T-helper 9 cell (primary cell): ENCODE measurements at regions not wholly inside any gene's neighbourhood (a gene's known extent, or its start where the extent isn't known, plus 50 kb on each side); places are given as distances from the start of the nearest gene placed in this dataset.

Experiments used
- DNase-seq: peaks from one replicate; pipeline ENCODE4 v3.0.0-alpha.2; 2020

DNA sequence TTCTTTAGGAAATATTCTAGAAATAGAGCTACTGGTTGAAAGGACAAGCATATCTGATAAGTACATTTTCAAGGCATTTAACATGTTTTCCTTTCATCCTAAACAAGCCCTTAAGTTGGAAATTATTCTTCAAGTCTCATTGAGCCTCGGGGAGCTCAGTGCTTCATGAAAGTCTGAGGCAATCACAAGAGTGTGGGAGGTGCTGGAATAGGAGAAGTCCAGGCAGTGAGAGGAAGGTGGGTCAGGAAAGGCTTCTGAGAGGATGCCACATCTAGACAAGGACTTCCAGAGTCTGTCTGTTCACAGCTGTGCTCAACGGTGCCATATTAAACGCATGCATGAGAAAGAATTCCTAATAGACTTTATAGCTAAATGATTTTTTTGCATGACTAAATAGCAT lies 69.8 kb downstream of the CD83 start:
- DNase-seq, result no peak

DNA sequence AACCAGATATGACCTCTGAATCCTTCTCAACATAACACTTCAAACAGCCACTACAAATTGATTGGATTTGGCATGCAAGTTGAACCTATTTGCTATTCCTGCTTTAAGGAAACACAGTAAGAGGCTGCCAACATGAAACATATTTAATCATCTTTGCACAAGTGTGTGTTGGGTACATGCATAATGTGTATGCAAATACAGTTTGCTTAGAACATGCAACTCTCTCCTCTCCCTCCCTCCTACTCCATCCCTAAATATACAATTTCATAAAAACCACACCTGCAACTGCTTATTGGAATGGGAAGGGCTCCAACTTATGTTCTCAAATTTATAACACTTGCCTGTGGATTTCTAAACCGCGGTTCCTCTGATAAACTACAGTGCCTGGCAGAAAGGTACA lies 71.5 kb downstream of the CD83 start:
- DNase-seq, result no peak

DNA sequence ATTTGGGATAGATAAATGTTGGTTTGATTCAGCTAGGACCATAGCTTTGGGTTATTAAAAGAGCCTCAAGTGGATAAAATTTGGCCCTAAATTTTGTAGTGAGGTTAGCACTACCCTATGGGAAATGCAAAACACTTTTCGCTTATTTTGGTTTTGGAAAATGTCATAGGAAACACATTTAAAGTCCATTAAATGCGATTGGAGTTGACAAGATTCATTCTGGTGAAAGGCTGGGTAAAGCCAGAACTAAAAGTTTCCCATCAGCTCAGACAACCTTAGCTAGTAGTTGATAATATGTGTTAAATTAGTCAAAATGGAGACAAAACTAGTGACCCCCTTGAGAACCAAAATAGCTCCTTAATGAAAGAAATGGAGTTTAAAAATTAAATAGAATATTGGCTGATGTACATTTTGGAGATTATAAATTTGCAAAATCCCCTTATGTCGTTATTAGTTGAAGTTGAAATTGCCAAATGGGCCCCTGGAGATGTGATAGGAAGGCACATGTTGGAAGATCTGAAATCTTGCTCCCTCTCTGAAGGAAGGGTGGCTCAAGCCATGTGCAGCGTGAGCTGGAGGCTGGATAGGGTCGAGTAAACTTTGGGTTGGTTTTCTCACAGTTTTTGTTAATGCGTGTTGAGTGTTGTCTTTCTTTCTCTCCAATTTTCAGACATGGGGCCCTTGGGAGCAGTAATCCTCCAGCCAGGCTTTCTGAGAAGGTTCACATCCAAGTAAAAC lies 72.8 kb downstream of the CD83 start:
- DNase-seq, result no peak

DNA sequence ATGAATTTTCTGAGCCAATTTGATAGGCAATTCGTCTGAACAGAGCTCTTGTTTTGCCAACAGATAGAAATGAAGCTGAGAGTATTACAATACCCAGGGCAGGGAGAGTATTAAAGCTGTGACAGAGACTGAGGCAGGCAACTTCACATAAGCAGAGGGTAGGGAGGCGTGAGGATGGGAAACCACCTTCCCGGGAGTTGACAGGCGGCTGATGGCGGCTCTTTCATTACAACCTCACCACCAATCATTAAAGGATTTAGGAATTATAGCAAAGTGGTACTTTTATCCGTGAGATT lies 73.3 kb downstream of the CD83 start:
- DNase-seq, result no peak

DNA sequence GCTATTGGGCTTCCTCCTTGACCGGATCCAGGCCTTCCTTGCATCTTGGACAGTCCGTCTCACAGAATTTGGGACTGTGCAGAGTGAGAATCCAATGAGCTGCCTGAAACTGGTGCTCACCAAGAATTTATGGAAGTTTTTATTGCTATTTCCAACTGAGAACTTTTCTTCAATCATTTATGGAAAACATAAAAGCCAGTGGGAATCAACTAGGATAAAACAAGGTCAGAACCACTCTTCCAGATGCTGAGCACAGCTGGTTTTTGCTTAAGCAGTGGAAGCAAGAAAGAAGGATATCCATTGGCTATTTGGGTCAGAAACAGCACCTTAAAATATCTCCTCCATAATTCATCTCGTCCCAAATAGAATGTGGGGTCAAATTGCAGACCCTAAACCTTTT lies 74.2 kb downstream of the CD83 start:
- no peak for DNase-seq

DNA sequence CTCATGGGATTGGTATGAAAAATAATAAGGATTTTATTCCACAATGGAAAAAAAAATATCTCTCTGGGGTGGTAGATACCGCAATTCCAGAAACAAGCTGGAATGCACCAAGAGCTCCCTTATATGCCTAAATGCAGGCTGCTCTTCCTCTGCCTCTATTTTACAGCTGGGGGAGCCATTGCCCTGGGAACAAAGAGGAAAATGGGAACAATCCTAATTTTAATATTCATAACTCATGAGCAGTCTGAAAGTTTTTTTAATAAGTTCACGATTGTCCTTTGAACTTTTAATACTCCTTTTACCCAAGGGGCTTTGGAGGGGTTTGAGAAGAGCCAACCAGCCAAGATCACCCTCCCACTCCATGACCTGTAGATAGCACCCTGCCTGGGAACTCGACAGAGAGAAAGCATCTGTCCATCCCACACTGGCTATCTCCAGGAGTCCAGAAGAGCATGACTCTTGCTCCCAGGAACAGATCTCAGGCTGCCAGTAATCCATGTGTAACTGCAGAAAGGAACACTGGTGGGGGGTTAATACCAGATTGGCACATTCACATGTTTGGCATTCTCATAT lies 74.7 kb downstream of the CD83 start:
- no peak for DNase-seq

DNA sequence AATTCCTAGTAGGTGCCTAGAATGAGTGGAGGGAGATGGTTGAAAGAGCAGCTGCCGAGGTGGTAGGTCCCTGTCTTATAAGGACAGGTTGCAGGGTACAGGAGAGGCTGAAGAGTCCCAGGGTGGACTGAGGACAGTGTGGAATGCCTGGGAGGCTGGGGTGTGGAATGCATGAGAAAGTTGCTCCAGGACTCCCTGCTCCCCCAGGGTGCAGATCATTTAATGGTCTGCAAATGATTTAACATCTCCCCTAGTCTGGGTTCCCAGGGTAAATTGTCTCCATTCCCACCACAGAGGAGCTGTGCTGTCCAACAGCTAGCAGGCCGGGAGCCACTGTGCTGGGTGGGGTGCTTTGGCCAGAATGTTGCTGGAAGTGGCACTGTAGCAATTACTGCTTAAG lies 76.0 kb downstream of the CD83 start:
- DNase-seq, result no peak

DNA sequence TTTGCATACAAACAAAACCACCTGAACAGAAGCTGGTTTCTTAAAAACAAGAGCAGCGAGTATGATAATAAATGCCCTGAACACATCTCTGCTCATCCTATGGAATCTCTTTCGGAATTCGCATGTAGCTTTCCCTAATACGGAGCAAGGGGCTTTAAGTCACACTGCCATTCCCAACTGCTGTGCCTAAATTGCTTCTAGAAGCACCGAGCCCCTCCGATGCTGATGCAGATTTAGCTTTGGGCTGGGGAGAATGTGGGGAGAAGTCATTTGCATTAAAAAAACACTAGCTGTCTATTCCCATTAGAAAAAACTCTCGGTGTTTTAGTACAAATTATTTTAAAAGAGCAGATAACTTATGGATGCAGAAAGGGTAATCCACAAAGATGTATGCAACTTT lies 76.9 kb downstream of the CD83 start:
- DNase-seq, result no peak

DNA sequence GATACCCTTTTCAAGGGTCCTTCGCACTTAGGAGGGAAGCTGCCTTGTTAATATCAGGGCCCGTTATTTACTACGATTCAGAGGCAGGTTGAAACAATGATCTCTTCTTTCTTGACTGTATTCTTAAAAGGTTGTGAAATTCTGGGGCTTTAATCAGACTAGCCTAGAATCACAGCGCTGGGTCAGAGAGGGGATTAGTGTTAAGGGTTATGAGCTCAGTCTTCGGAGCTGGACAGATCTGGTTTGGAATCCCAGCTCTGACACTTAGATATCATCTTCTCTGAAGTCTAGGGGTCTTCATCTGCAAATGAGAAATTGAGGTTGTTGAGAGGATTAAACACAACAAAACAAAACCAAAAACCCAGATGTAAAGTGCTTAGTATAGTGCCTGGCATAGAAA lies 77.4 kb downstream of the CD83 start:
- DNase-seq, result no peak

DNA sequence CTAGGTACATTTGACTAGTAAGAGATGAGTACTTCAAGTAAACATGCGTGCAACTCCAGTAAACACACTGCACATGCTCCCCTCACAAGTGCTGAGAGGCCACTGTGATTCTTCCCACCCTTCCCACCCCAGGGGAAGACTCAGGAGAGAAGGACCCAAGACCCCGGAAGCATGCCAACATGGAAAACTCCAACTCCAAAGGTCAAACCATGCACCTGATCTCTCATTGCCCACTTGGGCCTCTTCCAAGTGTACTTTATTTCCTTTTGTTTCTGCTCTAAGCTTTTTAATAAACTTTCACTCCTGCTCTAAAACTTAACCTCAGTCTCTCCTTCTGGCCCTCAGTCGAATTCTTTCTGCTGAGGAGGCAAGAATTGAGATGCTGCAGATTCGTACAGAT lies 78.5 kb downstream of the CD83 start:
- DNase-seq, result no peak

DNA sequence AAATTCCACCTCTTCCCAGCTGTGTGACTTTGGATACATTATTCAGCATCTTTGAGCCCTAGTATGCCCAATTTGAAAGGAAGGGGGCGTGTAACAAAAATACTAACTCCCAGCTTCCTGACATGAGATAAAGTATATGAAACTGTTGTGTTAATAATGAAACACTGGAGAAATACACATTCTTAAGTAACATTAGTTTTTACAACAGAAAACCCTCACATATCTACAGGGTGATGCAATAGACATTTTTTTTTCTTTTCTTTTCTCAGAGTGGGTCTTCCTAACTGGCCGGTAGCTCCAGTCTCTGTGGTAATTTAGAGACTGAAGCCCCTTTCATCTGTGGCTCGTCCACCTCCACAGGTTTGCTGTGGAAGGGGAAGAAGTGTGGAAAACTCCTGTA lies 79.5 kb downstream of the CD83 start:
- DNase-seq, result no peak

DNA sequence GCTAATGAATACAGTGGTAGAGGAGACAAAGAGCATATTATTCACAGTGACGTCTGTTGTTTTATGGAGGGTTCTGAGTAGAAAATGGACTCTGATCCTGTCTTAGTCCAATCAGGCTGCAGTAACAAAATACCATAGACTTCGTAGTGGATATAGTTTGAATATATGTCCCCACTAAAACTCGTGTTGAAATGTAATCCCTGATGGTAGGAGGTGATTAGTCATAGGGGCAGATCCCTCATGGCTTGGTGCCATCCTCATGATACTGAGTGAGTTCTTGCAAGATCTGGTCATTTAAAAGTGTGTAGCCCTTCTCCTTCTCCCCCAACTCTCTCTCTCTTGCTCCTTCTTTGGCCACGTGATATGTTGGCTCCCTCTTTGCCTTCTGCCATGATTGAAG lies 82.5 kb downstream of the CD83 start:
- no peak for DNase-seq

DNA sequence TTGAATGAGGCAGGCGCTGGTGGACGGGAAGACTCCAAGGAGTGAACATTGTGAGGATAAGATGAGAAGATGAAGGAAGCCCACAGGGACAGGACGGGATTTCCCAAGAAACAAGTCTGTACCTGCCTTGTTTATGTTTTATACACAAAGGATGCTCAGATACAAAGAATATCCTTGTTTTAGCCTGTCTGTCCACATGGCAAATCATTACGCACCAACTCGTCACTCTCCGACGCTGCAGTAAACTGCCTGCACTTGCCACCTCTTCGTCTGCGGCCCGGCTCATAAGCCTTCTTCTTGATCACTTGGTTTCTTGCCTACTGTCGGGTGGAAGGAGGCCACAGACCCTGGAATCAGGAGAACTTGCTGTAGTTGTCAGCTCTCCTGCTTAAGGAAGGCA lies 85.4 kb downstream of the CD83 start:
- no peak for DNase-seq

DNA sequence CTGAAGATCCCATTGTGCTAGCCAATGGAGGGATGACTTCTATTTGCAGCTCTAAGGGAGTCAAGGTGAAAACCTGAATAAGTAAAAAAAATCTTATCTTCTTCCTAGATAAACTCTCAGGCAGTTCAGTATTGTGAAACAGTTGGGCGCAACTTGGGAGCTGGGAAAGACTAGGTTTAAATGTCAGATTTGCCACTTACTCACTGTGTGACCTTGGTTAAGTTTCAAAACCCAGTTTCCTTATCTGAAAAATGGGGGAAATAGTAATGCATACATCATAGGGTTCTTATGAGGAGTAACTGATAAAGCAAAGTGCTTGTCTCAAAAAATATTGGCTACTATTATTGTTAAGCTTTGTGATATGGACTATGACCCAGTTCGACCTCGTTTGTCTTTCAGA lies 88.8 kb downstream of the CD83 start:
- DNase-seq, result no peak

DNA sequence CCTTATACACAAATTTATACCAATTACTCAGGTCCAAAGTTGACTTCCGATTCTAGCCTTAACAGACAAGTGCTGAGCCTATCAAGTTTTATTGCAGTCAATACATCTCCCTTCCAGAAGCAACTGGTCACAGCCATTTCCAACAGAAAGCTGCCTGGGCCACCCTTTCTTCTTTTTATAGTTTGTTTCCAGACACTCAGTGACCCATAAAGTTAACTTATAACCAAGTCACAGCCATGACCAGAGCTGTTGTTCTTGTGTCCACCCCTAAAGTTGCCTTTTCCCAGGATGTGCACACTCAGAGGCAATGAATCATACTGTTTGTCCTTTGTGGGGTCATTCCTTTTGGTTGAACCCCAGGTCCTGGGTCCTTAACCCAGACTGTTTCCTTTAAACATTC lies 89.9 kb downstream of the CD83 start:
- DNase-seq, result no peak

DNA sequence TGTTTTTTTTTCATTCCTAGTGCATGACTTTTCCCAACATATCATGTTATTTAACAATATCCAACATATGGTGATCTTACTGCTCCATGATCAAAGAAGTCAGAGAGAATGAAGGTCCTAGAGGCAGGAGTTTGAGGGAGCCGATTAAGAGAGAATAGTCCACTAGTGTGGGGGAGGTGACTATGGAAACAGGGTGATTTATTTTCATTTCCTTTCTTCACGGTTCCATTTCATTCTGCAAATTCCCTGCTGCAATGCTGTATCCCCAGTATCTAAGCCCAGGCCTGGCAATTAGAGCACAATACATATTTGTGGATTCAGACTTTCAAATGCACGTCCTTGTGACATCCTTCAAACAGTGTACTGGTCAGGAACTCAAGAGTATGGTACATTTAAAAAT lies 91.4 kb downstream of the CD83 start:
- no peak for DNase-seq

DNA sequence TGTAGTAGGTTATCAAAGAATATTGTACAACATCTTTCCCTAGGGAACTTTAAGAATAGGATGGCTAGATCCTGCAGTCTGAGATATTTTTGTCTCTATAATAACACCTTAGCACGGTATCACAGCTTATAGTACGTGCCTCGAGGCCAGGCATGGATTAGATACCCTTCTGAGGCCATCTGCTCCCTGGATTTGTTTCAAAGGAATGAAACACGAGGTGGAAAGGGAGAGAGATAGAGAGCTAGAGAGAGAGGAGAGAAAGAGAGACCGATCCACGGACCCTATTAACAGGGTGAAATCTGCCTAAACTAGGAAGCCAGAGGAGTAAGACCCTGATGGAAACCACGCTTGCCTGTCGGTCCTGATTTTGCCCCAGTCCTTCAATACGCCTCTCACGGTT lies 92.5 kb downstream of the CD83 start:
- DNase-seq, result no peak

DNA sequence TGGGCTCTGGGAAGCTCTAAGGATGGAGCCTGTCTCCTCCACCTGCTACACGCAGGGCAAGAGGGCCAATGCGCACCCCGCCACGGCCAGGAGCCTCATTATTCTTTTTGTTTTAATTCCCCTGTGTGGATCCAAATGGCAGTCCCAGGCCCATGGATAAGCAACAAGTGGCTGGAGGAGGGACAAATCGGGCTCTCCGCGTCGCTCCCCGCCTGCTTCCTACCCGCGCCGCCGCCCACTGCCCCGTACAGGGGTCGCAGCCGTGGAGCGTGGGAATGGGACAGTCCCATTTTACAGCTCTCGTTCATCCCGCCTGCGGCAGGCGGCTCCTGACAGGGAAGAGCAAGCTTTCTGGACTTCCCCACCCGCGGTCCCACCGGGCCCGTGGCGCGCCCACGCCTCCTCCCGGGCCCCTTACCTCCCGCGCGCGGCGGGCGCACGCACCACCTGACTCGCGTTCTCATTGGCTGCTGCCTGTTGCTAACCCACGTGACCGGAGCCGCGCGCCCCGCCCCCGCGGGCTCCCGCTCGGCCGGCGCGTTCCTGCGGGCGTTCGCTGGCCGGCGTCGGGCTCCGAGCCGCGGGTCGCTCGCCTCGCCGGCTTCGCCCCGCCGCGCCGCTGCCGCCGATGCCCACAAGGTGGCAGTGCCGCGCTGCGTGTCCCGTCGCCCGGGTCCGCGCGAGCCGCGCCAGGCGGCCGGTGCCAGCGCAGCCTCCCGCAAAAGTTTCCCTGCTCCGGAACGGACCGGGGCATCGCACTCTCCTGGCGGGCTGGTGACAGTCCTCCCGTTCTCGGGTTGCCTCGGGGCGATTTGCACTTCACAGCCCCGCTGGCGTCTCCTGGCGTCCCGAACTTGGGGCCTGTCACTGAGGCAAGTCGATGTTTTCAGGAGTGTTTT lies 93.3 kb downstream of the CD83 start:
- DNase-seq, result peak; percentile 78

DNA sequence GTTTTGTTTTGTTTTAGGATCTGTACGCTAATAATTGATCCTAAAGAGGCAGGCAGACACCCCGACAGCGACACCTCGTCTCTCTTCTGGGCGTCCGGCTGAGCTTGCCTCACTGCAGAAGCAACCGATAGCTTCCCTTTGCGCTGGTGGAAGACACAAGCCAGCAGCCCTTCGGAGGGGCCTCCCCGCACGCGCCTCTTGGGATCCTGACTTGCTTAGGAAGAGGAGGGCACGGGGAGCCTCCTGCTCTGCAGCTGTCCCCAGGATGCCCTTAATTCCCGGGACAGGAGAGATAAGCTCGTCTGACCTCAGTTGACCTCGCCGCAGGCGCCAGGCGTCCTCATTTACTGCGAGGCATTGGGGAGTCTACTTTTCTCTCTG lies 94.0 kb downstream of the CD83 start:
- peak; percentile 12 for DNase-seq

DNA sequence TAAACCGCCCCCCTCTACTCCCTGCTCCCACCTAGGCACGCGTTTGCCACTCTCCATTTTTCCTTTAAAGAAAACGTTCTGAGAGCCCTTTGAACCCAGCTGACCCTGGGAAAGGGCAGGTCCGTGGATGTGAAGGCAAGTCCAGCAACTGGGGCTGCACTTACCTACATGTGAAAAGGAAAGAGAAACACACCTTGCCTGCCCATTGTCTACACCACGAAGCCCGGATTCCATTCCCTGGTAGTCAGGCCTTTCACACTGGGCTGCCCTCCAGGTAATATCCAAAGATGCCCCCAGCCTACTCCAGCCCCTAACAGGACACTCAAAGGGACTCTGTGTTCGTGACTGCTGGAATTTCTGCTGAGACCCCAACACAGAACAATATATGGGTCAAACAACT lies 94.4 kb downstream of the CD83 start:
- DNase-seq, result no peak

DNA sequence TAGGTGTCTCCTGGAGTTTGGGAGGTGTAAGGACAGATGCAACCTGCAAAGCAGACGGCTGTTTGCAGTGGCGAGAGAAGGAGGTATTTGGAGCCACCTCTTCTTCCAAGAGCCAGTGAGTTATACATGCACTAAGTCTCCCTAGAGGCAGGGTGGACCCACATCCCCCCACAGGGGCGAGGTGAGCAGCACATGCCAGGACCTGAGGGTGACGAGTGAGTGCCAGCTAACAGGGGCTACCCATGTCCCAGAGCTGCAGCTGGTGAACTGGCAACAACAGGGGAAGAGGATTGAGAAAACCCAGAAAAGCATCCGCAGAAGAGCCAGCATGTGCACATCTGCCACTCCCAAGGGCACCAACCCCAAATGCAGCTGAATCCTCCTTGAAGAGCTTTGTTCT lies 95.1 kb downstream of the CD83 start:
- no peak for DNase-seq

DNA sequence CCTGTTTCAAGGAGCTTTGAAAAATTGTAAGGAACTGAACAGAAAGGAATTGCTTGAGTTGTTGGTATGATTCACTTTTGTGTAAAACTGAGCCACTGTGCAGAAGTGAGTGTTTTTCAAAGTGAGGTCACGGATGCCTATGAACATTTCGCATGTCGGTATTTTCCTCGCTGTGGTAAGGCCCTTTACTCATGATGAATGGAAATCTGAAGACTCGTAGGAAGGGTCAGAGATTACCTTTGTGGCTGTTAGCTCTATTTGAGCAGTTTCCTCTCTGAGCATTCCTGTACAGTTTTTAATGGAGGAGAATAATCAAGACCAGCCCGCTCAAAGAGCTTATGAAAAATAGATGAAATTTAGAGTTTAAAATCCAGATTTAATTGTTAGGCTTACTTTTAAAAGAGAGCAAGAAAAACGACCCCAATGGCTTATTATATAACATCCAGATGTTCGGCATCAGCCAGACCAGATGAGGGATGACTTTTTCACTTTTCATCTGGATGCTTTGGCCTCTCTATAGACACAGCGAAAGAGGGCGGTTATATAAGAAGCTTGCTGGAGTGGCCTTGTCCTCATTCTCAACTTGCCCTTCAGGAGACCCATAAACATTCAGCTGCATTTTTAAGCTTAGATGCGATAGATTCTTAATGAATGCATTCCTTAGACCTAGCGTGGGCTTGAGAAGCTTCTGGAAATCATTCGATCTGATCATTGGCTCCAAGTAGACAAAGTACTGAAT lies 99.5 kb downstream of the CD83 start:
- DNase-seq, result no peak

DNA sequence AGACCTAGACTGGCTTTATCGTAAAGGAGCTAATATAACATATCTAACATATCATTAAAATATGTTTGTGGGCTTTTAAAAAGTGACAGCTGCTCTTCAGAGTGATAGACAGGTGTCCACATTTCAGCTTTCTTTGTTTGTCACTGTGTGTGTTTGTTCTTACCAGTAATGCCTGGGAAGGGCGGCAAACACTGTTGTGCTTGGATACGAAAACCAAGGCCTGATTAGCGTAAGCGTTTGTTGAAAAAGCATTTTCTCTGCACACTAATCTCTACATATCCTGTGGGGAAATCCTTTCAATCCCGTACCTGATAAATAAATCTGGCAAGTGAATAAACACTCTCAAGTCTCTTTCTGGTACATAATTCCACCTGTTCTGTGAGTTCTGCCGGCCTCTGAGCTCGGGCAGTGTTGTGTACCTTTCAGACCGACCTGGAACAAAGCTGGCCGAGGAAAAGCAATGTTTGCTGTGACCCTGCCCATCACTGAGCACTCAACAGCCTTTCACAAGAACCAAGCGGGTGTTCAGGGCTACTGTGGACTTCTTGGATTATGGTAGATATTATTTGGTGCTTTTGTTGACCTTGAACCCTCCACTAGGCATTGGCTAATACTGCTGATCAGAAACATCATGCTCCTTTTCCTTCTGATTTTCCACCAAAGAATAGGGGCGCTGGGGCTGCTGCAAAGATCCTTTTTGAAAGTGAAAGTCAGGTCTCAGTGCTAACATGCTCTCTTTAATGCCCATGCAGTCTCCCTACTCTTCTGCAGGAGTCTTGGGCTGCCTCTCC lies 100.4 kb downstream of the CD83 start:
- DNase-seq, result no peak
